NCI-H526 treated with DMSO at 0.1 percent for 48 hours (cell line): ENCODE measurements at regions not wholly inside any gene's neighbourhood (a gene's known extent, or its start where the extent isn't known, plus 50 kb on each side); places are given as distances from the start of the nearest gene placed in this dataset.

ENCODE experiments used
- DNase-seq: peaks from one replicate; lab custom pipeline; 2025; lab: John Stamatoyannopoulos, UW

- no peak for DNase-seq
Observed at GRCh38 chr10:62710182-62710581, 94.3 kb upstream of the ADO start.

GRCh38 chr10:62715383-62715782 lies 89.1 kb upstream of the ADO start:
- no peak for DNase-seq

GRCh38 chr10:62718585-62718984 lies 85.9 kb upstream of the ADO start:
- DNase-seq = no peak

- no peak for DNase-seq
Observed at GRCh38 chr10:62719061-62719460, 85.5 kb upstream of the ADO start.

- DNase-seq = no peak
Observed at GRCh38 chr10:62721687-62722086, 82.8 kb upstream of the ADO start.

- DNase-seq = no peak
Observed at GRCh38 chr10:62723375-62723774, 81.1 kb upstream of the ADO start.

GRCh38 chr10:62724465-62724864 lies 80.1 kb upstream of the ADO start:
- no peak for DNase-seq

- no peak for DNase-seq
Observed at GRCh38 chr10:62726142-62726541, 78.4 kb upstream of the ADO start.

- DNase-seq = no peak
Observed at GRCh38 chr10:62726638-62727037, 77.9 kb upstream of the ADO start.

GRCh38 chr10:62727934-62728333 lies 76.6 kb upstream of the ADO start:
- DNase-seq = no peak

GRCh38 chr10:62728479-62728878 lies 76.0 kb upstream of the ADO start:
- no peak for DNase-seq

GRCh38 chr10:62732841-62733653 lies 71.5 kb upstream of the ADO start:
- no peak for DNase-seq

GRCh38 chr10:62733654-62734293 lies 70.7 kb upstream of the ADO start:
- no peak for DNase-seq

GRCh38 chr10:62734781-62735463 lies 69.6 kb upstream of the ADO start:
- no peak for DNase-seq

GRCh38 chr10:62735464-62736167 lies 68.9 kb upstream of the ADO start:
- no peak for DNase-seq

GRCh38 chr10:62736168-62736546 lies 68.4 kb upstream of the ADO start:
- no peak for DNase-seq

GRCh38 chr10:62738916-62739315 lies 65.6 kb upstream of the ADO start:
- no peak for DNase-seq

GRCh38 chr10:62740885-62741745 lies 63.4 kb upstream of the ADO start:
- DNase-seq = no peak

GRCh38 chr10:62741996-62742395 lies 62.5 kb upstream of the ADO start:
- DNase-seq = no peak

- DNase-seq = no peak
Observed at GRCh38 chr10:62742536-62743061, 61.9 kb upstream of the ADO start.

GRCh38 chr10:62744136-62744535 lies 60.4 kb upstream of the ADO start:
- no peak for DNase-seq
